ENCODE measurements at regions not wholly inside any gene's neighbourhood (a gene's known extent, or its start where the extent isn't known, plus 50 kb on each side); places are given as distances from the start of the nearest gene placed in this dataset.

GRCh38 chr18:24894880-24895279 is 434.4 kb downstream of the HRH4 start:
- in situ Hi-C loops (cut with HindIII; ENCODE audit: low pct_unique_long_range_greater_than_20kb, low sequenced_read_pairs) (no loop called here), intact Hi-C loops (cut with micrococcal nuclease; ENCODE audit: unreplicated experiment) (loop anchor here (5.0 kb wide), 1 partner anchor 293 kb away; no protein-coding TSS in a partner anchor)
- Histone ChIP-seq H3K9me3 (ENCODE audit: control insufficient read depth, insufficient read depth, low read depth, low read length) (no peaks in the 10 kb centered on the region), H3K4me3 (ENCODE audit: low read depth in 2 of 2, low read length in 2 of 2) (no peak overlapping the region), H3K36me3 (ENCODE audit: control insufficient read depth, insufficient read depth, low read length) (no peaks in the 10 kb centered on the region), H3K4me1 (ENCODE audit: control insufficient read depth, insufficient read depth, low read length) (no peaks in the 10 kb centered on the region), H3K27me3 (ENCODE audit: control insufficient read depth, insufficient read depth, low read length) (no peaks in the 10 kb centered on the region), H3K27ac (ENCODE audit: low read length) (no peak overlapping the region)
- POLR2A ChIA-PET, result no interaction called here
- TF ChIP-seq POLR2AphosphoS5 (IDR thresholded peaks at IDR 0.05; ENCODE audit: low read depth, low read length) (no peak), CTCF (IDR thresholded peaks at IDR 0.05) (no peak), SIN3A (IDR thresholded peaks at IDR 0.05; ENCODE audit: borderline replicate concordance, insufficient read depth, low read depth, low read length) (no peak), REST (IDR thresholded peaks at IDR 0.05; ENCODE audit: insufficient read depth in 1 of 2, low read depth in 2 of 2, low read length in 1 of 2) (no peak), TCF7L2 (IDR thresholded peaks at IDR 0.05; ENCODE audit: low read depth, low read length) (no peak)
- no peak for DNase-seq (ENCODE audit: low read depth, low spot score)
- no peak for ATAC-seq
- BruUV-seq (replicated peaks), result no TSS peak
- CTCF ChIA-PET, result no interaction called here

GRCh38 chr18:24897461-24897860 is 437.0 kb downstream of the HRH4 start:
- Histone ChIP-seq H3K27ac (ENCODE audit: low read length) (no peak overlapping the region), H3K4me3 (ENCODE audit: low read depth in 2 of 2, low read length in 2 of 2) (no peak overlapping the region), H3K4me1 (ENCODE audit: control insufficient read depth, insufficient read depth, low read length) (no peaks in the 10 kb centered on the region), H3K36me3 (ENCODE audit: control insufficient read depth, insufficient read depth, low read length) (no peaks in the 10 kb centered on the region), H3K9me3 (ENCODE audit: control insufficient read depth, insufficient read depth, low read depth, low read length) (no peaks in the 10 kb centered on the region), H3K27me3 (ENCODE audit: control insufficient read depth, insufficient read depth, low read length) (no peaks in the 10 kb centered on the region)
- no peak for DNase-seq (ENCODE audit: low read depth, low spot score)
- BruUV-seq (replicated peaks), result no TSS peak
- in situ Hi-C loops (cut with HindIII; ENCODE audit: low pct_unique_long_range_greater_than_20kb, low sequenced_read_pairs), result no loop called here
- no peak for ATAC-seq
- ChIA-PET POLR2A (no interaction called here), CTCF (no interaction called here)
- intact Hi-C loops (cut with micrococcal nuclease; ENCODE audit: unreplicated experiment), result no loop called here
- TF ChIP-seq CTCF (IDR thresholded peaks at IDR 0.05), result no peak
- TF ChIP-seq POLR2AphosphoS5 (IDR thresholded peaks at IDR 0.05; ENCODE audit: low read depth, low read length), result no peak
- TF ChIP-seq REST (IDR thresholded peaks at IDR 0.05; ENCODE audit: insufficient read depth in 1 of 2, low read depth in 2 of 2, low read length in 1 of 2), result no peak
- TF ChIP-seq SIN3A (IDR thresholded peaks at IDR 0.05; ENCODE audit: borderline replicate concordance, insufficient read depth, low read depth, low read length), result no peak
- no peak for TF ChIP-seq TCF7L2 (IDR thresholded peaks at IDR 0.05; ENCODE audit: low read depth, low read length)
